ENCODE measurements at regions not wholly inside any gene's neighbourhood (a gene's known extent, or its start where the extent isn't known, plus 50 kb on each side); places are given as distances from the start of the nearest gene placed in this dataset.

GRCh38 chr9:109549386-109549785 is 51.3 kb upstream of the PTPN3 start:
- in situ Hi-C loops (cut with HindIII; ENCODE audit: low sequenced_read_pairs) = no loop called here

DNA sequence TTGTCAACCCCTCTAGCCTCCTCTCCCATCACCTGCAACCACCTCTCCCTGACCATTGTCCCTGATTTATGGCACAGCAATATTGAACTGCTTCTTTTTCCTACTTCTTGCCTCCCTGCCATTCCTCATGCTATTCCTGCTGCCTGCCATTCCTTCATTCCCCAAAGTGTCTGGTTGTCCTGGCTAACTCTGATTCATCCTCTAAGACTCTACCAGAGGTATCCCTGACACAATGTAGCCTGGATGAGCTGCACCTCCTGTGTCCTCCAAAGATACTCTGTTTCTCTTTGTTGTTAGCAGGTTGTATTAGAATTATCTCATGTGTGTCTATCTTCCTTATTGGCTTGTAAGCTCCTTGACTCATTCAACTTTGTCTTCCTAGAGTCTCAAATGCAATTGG is 53.5 kb upstream of the PTPN3 start:
- in situ Hi-C loops (cut with HindIII; ENCODE audit: low sequenced_read_pairs) = no loop called here

DNA sequence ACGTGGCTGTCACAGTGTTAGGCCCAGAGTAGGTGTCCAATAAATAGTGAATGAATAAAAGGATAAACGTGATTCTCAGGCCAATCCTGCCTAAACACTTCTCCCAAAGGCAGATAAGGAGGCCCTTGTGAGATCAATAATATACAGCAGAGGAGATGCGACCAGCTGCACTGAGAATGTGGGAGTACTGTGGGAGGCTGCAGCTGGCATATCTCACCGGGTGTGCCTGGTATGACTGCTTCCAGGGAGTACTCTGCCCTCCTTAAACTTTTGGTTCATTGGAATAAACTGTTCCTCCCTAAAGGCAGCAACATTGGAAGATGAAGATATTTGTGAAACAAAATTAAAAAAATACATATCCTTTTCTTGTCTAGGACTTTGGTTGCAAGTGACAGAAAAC is 57.1 kb upstream of the PTPN3 start:
- in situ Hi-C loops (cut with HindIII; ENCODE audit: low sequenced_read_pairs) = no loop called here

DNA sequence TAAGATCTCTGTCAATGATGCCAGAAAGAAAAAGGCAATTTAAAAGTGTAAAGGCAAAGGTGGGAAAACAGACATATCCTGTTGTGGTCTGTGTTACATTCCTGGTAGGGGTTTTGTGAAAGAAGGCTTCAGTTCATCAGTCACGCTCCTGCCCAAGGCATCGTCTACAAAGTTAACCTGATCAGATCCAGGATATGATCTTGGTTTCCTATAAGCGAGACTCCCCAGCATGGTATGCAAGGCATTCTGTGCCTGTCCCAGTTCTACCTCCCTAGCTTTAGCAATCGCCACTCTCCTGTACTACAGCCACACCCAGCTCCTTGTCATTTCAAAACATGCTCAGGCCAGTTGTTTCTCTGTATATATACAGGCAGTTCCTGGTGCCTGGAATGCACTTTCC is 58.0 kb upstream of the PTPN3 start:
- in situ Hi-C loops (cut with HindIII; ENCODE audit: low sequenced_read_pairs) = no loop called here

DNA sequence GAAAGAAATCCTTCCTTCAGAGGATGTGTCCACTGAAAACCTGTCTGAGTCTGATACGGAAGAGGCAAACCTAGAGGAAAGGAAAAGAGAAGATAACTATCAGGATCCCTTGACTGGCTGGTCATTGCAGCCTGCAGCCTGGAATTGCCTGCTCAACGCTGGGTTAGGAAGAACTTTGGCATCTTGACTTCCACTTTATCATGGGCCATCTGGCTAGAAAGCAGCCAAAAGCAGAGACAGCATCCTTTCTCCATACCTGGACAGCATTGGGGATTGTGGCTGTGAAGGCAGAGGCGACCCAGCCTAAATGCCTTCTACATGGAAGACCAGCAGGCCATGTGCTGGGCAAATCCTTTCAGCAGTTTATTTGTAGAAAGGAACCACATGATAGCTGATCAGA is 58.7 kb upstream of the PTPN3 start:
- in situ Hi-C loops (cut with HindIII; ENCODE audit: low sequenced_read_pairs) = no loop called here

GRCh38 chr9:109557481-109557880 is 59.4 kb upstream of the PTPN3 start:
- in situ Hi-C loops (cut with HindIII; ENCODE audit: low sequenced_read_pairs) = no loop called here

DNA sequence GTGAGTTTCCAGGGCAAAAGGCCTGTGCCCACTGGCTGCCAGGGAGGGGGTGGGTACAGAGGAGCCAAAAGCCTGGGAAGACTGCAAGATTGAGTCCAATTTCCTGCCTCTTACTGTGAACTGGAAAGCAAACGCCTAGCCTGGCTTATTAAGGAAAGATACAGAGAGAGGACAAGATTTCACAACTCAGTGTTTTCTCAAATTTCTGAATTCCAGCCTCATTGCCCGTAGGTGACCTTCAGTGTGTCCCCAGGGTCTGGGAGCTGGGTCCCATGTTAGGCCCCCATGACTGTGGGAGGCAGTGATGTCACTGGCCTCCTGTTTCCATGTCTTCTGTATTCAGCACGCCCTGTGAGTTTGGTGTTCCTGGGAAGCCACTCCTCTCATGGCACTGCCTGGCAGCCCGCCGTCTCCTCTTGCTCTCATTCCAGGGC is 60.6 kb upstream of the PTPN3 start:
- in situ Hi-C loops (cut with HindIII; ENCODE audit: low sequenced_read_pairs) = no loop called here

DNA sequence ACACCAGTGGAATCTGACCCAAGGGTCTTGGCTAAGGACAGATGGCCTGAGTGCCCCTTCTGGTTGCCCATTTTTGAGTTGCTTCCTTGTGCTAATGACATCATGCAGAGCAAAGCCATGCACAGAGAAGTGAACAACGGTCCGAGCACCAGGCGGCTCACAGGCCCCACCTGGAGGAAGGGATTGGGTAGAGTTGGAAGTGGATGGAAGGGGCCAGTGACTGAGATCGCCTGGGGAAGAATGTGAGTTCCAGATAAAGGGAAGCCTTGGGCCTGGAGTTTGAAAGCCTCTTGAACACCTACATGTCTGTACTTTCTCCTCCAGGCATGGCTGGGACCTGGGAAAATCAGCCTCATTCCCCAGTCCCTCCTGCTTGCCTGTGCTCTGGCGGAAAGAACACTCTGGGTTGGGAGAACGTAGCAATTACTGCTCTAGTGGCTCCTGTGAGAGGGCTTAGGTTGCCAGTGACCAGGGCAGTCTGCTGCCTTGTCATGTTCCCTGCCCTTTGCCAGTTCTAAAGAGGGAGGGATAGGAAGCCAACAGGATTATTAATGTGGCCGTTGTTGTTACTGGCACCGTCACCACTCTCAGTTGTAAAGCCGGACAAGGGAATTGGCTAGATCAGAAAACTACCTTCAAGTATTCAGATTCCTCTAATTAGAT is 62.5 kb upstream of the PTPN3 start:
- in situ Hi-C loops (cut with HindIII; ENCODE audit: low sequenced_read_pairs) = no loop called here

DNA sequence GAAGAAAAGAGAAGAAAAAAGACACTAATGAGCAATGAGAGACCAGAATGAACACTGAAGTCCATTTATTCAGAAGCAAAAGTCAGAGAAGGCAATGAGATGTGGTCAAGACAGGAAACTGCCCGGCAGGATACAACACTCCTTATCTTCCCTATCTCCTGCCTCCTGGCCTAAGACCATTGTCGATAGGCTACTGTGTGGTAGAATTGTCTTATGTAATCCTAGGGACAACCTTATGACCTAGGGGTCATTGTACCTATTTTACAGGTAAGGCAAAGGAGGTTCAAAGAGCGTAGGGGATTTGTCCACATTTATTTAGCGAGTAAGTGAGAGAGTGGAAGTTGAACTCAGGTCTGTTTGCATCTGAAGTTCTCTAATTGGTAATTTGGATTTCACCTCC is 63.0 kb upstream of the PTPN3 start:
- in situ Hi-C loops (cut with HindIII; ENCODE audit: low sequenced_read_pairs) = no loop called here

GRCh38 chr9:109568089-109568488 is 70.0 kb upstream of the PTPN3 start:
- in situ Hi-C loops (cut with HindIII; ENCODE audit: low sequenced_read_pairs) = no loop called here

GRCh38 chr9:109568568-109569210 is 70.6 kb upstream of the PTPN3 start:
- in situ Hi-C loops (cut with HindIII; ENCODE audit: low sequenced_read_pairs) = no loop called here

DNA sequence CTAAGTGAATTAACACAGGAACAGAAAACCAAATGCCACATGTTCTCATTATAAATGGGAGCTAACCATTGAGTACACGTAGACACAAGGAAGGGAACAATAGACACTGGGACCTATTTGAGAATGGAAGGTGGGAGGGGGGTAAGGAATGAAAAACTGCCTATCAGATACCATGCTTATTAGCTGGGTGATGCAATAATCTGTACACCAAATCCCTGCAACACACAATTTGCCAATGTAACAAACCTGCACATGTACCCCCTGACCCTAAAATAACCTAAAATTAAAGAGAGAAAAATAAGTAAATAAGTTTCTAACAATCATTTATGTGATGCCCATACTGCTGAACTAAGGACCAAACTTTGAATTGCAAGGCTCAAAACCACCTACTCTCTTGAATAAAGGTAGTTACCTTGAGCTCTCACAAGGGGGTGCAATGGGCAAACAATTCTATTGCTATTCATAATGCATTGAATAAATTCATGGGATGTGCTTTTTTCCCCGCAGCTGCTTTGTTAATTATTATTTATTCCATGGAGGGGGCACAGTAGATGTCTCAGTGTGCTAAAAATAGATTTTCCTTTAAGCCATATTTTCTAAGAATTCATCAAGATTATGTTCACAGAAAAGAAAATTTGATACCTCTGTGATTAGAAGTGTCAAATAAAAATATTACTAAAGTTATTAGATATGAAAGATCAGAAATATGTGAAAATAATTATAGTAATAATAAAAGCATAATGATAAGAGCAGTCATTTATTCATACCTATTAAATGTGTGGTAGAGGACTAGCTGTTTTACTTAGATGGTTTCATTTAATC is 76.2 kb upstream of the PTPN3 start:
- in situ Hi-C loops (cut with HindIII; ENCODE audit: low sequenced_read_pairs) = no loop called here

DNA sequence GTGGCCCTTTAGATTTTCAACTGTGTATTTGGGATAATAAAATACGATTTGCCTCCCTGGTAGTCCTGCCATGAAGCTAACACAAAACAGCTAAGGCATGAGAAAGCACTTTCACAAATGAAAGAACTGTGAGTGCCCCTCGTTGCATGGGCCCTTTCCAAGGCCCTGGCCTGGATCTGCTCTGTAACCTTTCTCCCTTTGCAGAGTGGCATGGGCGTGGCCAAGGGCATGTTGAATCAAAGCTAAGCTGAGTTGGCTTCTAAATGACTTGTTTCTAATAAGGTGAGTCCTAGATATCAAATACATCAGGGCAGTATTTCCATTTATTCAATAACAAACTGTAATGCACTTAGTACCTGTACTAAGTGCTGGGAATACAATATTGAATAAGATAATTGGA is 78.7 kb upstream of the PTPN3 start:
- in situ Hi-C loops (cut with HindIII; ENCODE audit: low sequenced_read_pairs) = no loop called here

DNA sequence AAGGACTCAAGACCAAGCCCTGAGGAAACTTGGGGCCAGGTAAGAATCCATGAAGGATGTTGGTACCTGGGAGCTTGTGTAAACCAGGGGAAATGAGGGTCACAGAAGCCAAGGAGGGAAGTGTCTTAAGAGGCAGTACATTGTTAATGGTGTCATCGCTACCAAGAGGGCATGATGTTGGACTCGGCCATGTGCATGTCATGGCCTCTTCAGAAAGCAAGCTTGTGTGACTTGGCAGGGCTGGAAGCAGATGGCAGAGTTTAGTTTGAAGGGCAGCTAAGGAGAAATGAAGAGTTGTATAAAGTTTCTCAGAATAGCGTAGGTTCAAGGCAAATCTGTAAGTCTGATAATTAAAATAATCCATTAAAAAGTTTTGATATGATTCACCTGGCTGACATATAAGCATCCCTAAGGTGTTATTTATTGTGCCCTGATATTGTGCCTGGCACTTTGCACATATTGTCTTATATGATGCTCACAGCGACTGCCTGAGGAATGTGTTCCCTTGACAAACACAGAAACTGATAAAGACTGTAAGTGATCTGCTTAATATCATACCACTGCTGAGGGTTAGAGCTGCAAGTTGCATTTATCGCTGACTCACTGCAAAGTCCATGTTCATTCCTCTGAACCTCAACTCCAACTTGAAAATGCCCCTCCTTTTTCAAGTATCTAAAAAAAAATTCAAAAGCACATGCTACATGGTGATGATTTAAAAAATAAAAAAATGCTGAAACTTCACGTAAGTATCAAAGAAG is 81.3 kb upstream of the PTPN3 start:
- in situ Hi-C loops (cut with HindIII; ENCODE audit: low sequenced_read_pairs) = no loop called here

GRCh38 chr9:109582386-109582785 is 84.3 kb upstream of the PTPN3 start:
- in situ Hi-C loops (cut with HindIII; ENCODE audit: low sequenced_read_pairs) = no loop called here

DNA sequence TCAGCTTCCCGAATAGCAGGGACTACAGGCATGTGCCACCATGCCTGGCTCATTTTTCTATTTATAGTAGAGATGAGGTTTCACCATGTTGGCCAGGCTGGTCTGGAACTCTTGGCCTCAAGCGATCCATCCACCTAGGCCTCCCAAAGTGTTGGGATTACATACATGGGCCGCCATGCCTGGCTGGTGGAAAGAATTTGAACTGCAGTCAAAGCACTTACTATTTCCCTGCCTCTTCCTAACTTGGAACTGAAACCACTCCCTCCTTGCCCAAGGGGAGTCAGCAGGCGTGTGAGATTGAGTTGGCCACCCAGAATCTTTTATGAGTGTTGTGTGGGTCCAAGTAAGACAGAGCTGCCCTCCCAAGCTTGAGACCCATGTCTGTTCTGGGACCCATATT is 86.1 kb upstream of the PTPN3 start:
- in situ Hi-C loops (cut with HindIII; ENCODE audit: low sequenced_read_pairs) = no loop called here

GRCh38 chr9:109585796-109586195 is 87.7 kb upstream of the PTPN3 start:
- in situ Hi-C loops (cut with HindIII; ENCODE audit: low sequenced_read_pairs) = no loop called here

DNA sequence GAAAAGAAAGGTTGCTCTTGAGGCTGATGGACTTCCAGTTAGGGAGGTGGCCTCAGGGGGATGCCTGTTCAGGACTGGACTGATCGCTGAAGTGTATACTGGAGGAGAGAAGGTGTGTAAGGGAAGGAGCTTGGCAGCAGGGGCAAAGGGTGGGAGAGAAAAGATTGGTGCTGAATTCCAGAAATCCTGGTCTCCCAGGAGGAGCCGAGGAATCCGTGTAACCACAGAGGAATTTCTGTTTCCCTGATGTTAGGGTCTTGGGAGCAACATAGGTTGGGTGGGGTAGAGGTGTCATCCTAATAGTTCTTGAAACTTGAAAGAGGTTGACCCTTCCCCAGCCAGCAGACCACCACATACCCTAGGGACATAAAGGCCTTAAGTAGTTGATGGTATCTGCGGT is 88.9 kb upstream of the PTPN3 start:
- in situ Hi-C loops (cut with HindIII; ENCODE audit: low sequenced_read_pairs) = no loop called here

DNA sequence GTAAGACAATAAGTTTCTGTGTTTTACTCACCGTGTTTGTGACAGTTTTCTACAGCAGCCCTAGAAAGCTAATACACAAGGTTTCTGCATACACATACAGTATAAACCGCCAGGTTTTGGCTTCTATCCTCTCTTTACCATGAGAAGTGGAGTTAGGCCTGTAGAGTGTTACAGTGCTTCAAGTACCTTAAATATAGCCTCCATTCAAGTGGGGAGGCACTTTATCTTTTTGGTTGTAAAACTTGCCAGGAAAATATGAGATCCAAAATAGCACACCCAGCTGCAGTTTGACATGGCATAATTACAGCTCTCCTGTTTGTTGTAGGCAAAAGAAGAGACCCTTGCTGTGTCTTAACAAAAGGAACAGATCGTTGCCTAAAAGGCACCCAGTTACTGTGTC is 90.3 kb upstream of the PTPN3 start:
- in situ Hi-C loops (cut with HindIII; ENCODE audit: low sequenced_read_pairs) = no loop called here

DNA sequence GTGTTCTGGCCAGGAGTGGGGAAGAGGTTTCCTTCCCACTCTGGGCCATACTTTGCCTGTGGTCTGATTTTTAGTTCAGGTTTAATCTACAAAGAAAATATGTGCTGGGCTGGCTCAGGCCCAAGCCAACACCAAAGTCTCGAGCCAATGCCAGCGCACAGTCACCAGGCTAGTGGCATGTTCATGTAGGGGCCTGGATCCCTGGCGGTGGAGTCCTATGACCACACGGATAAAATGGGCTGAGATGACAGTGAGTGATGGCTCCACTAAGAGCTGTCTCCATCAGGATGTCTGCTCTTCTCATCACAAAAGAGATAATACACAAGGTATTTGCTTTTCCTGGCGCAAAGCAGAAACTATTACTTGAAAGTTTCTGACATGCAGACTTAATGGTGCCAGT is 92.9 kb upstream of the PTPN3 start:
- in situ Hi-C loops (cut with HindIII; ENCODE audit: low sequenced_read_pairs) = no loop called here

GRCh38 chr9:109591691-109592090 is 93.6 kb upstream of the PTPN3 start:
- in situ Hi-C loops (cut with HindIII; ENCODE audit: low sequenced_read_pairs) = no loop called here
